Karpas-422 (cell line): ENCODE measurements at regions not wholly inside any gene's neighbourhood (a gene's known extent, or its start where the extent isn't known, plus 50 kb on each side); places are given as distances from the start of the nearest gene placed in this dataset. TPM values are rescaled to one million over a fixed set of nuclear protein-coding genes. Genes with fewer than 3 reads are reported as not detected.

Experiments used
- small RNA-seq: library from RNA; depleted of rRNA; stranded (forward); fragments of <200 nt; gene quantifications from one replicate; pipeline ENCODE3, GENCODE V24; 2014

Small RNA genes in the stretch of these regions (small RNA-seq; reads per million reads assigned to genes)
- gene RNU4ATAC17P: not detected
